ENCODE measurements at regions not wholly inside any gene's neighbourhood (a gene's known extent, or its start where the extent isn't known, plus 50 kb on each side); places are given as distances from the start of the nearest gene placed in this dataset.

DNA sequence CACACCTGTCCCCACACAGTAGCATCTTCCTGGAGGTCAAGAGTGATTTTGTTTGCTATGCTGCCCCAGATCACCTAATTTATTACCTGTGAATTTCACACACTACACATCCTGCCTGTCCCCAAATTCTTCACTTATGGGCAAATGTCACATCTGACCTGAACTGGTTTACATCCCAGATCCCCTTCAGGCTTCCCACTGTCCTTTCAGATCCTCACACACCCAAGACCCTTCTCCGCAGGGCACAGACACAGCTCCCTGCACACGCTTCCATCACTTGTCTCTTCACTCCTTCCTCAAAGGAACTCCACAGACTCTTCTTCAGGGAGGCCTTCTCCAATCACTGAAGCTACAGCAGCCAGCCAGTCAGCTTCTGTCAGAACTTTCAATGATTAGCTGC, 118.7 kb upstream of the IGLL5 start:
- CTCF ChIA-PET: interaction anchor here (1.3 to 6.9 kb wide), 9 partner anchors 8 to 115 kb away, joined by 4 to 107 read pairs (median 14); no protein-coding TSS in a partner anchor
- no peak overlapping the region for H3K4me3 ChIP-seq (ENCODE audit: low read length)

DNA sequence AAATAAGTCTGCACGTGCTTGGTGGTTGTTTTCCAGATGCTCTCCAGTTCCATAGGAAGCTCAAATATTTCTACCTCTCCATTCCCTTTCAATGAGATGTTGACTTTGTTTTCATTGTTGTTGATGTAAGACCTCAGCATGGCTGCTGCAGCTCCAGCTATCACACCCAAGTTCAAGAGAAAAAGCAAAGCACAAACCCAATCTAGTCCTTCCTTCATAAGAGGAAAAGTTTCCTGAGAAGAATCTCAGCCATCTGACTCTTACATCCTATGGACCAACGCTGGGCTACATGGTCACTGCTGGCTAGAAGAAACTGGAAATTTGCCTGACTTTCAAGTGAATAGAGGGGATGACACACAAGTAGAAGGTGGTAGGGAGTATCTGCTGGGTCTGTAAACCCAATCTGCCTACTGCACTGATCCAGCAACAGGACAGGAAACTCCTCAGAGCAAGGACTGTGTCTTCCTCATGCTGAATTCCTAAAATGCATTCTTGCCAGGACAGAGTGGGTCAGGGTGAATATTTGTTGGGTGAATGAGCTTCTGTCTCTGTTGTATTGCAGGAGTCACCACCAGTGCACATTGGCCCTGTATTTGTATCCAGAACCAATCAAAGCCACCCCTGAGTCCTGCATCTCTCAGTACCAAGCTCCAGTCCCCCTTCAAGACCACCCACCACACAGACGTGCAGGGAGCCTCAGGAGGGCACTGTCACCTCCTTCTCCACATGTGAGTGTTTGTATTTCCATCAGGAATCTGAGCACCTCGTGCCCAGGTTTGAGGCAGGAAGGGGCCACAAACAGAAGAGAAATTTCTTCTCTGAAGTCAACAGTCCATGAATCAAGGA, 118.0 kb upstream of the IGLL5 start:
- peak overlapping the region; percentile 31 to 91 (median 81) for H3K27ac Mint-ChIP-seq
- peaks cover 70 to 95% (median 80%) of the 10 kb centered on the region in 3 donors for H3K4me1 Mint-ChIP-seq
- H3K9me3 Mint-ChIP-seq: no peaks in the 10 kb centered on the region
- H3K27me3 ChIP-seq (ENCODE audit: insufficient read depth, low read length, poor library complexity, severe bottlenecking): no peaks in the 10 kb centered on the region
- POLR2A ChIA-PET: interaction anchor here (0.8 to 1.1 kb wide), 2 partner anchors 16 to 115 kb away, joined by 3 to 5 read pairs; no protein-coding TSS in a partner anchor
- no peaks in the 10 kb centered on the region for H3K9me3 ChIP-seq (ENCODE audit: low read length)
- no peaks in the 10 kb centered on the region for H3K27me3 Mint-ChIP-seq
- H3K4me3 ChIP-seq (ENCODE audit: low read length): no peak overlapping the region
- CTCF ChIA-PET: interaction anchor here (1.0 to 6.9 kb wide), 23 partner anchors 8 to 174 kb away, joined by 3 to 107 read pairs (median 5); no protein-coding TSS in a partner anchor
- H3K36me3 ChIP-seq (ENCODE audit: insufficient read depth, low read length): no peaks in the 10 kb centered on the region
- no peak overlapping the region for H3K27ac ChIP-seq (ENCODE audit: low read depth, low read length)
- H3K4me1 ChIP-seq (ENCODE audit: insufficient read depth, low read length): peaks cover 4% of the 10 kb centered on the region
- peaks cover 4 to 32% (median 20%) of the 10 kb centered on the region in 3 donors for H3K36me3 Mint-ChIP-seq
- no peak for DNase-seq
- H3K4me3 Mint-ChIP-seq: peak overlapping the region in 1 of 7 donors; percentile 39

More for the DNA sequence above, 118.7 kb upstream of the IGLL5 start:
- Mint-ChIP-seq H3K4me3 (peak overlapping the region in 3 of 7 donors; percentile 11 to 29 (median 28)), H3K27me3 (no peaks in the 10 kb centered on the region), H3K36me3 (peaks cover 4 to 38% (median 26%) of the 10 kb centered on the region in 3 donors), H3K9me3 (no peaks in the 10 kb centered on the region), H3K27ac (peak overlapping the region; percentile 19 to 92 (median 74)), H3K4me1 (peaks cover 69 to 95% (median 79%) of the 10 kb centered on the region in 3 donors)
- H3K36me3 ChIP-seq (ENCODE audit: insufficient read depth, low read length): no peaks in the 10 kb centered on the region
- peaks cover 4% of the 10 kb centered on the region for H3K4me1 ChIP-seq (ENCODE audit: insufficient read depth, low read length)
- POLR2A ChIA-PET: no interaction called here
- H3K27me3 ChIP-seq (ENCODE audit: insufficient read depth, low read length, poor library complexity, severe bottlenecking): no peaks in the 10 kb centered on the region
- no peak for DNase-seq
- H3K27ac ChIP-seq (ENCODE audit: low read depth, low read length): no peak overlapping the region
- no peaks in the 10 kb centered on the region for H3K9me3 ChIP-seq (ENCODE audit: low read length)

DNA sequence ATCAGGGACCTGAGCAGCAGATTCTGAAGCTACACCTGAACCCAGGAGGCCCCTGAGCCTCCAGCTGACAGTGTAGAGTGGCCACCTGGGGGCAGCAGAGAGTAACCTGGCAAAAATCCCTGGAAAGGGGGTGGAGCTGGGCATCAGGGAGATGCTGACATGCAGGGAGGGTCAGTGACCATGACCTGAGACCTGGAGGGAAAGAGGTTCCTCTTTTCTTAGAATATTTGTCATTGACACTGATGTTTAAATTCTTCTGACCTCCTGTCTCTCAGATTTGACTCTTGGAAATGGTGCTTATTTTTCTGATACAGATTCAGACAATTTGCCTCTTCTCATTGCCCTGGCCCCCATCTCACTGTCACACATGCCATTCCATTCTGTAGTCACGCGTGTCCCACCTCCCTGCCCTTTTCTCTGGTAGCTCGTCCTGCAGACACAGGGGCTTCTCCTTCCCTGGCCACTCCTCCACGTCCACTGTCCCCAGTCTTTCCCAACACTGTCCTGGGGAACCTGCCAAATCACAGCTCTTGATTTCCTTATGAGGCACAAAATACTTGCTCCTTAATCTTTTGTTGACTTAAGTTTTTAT, 117.2 kb upstream of the IGLL5 start:
- Mint-ChIP-seq H3K4me1 (peaks cover 72 to 97% (median 84%) of the 10 kb centered on the region in 3 donors), H3K27me3 (no peaks in the 10 kb centered on the region), H3K36me3 (peaks cover 4 to 28% (median 20%) of the 10 kb centered on the region in 3 donors), H3K4me3 (peak overlapping the region in 2 of 7 donors; percentile 0 to 15), H3K9me3 (no peaks in the 10 kb centered on the region), H3K27ac (peak overlapping the region; percentile 76 to 91 (median 84))
- Histone ChIP-seq H3K4me3 (ENCODE audit: low read length) (no peak overlapping the region), H3K9me3 (ENCODE audit: low read length) (no peaks in the 10 kb centered on the region), H3K27me3 (ENCODE audit: insufficient read depth, low read length, poor library complexity, severe bottlenecking) (no peaks in the 10 kb centered on the region), H3K36me3 (ENCODE audit: insufficient read depth, low read length) (no peaks in the 10 kb centered on the region), H3K4me1 (ENCODE audit: insufficient read depth, low read length) (peaks cover 4% of the 10 kb centered on the region), H3K27ac (ENCODE audit: low read depth, low read length) (no peak overlapping the region)
- ChIA-PET POLR2A (interaction anchor here (0.8 to 1.1 kb wide), 2 partner anchors 17 to 114 kb away, joined by 3 to 5 read pairs; no protein-coding TSS in a partner anchor), CTCF (interaction anchor here (1.0 to 6.9 kb wide), 22 partner anchors 9 to 174 kb away, joined by 3 to 107 read pairs (median 5); no protein-coding TSS in a partner anchor)
- DNase-seq: peak; percentile 25 to 62 (median 31)

DNA sequence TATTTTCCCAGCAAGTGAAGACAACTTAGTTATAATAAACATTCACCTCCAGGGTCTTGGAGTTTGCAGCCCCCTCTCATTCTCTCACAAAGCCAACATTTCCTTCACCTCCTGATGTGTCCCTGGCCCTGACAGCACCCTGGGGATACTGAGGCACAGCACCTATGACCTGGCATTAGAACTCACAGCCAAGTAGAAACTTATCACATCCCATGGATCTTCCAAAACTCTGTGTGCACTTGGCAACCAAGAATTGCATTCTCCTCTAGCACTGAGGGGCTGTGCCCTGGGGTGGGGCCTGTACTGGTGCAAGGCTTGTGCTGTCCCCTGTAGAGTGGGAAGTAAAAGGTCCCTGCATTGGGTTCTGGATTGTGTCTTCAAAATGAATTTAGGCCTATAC, 116.7 kb upstream of the IGLL5 start:
- Histone ChIP-seq H3K4me3 (ENCODE audit: low read length) (no peak overlapping the region), H3K9me3 (ENCODE audit: low read length) (no peaks in the 10 kb centered on the region), H3K27ac (ENCODE audit: low read depth, low read length) (no peak overlapping the region), H3K27me3 (ENCODE audit: insufficient read depth, low read length, poor library complexity, severe bottlenecking) (no peaks in the 10 kb centered on the region), H3K4me1 (ENCODE audit: insufficient read depth, low read length) (peaks cover 4% of the 10 kb centered on the region), H3K36me3 (ENCODE audit: insufficient read depth, low read length) (no peaks in the 10 kb centered on the region)
- CTCF ChIA-PET: interaction anchor here (1.0 to 6.9 kb wide), 18 partner anchors 9 to 113 kb away, joined by 3 to 107 read pairs (median 6); no protein-coding TSS in a partner anchor
- POLR2A ChIA-PET: interaction anchor here (0.8 to 1.1 kb wide), 2 partner anchors 18 to 113 kb away, joined by 3 to 5 read pairs; no protein-coding TSS in a partner anchor
- Mint-ChIP-seq H3K27ac (peak overlapping the region; percentile 76 to 96 (median 84)), H3K4me1 (peaks cover 76 to 99% (median 87%) of the 10 kb centered on the region in 3 donors), H3K9me3 (no peaks in the 10 kb centered on the region), H3K4me3 (peak overlapping the region in 2 of 7 donors; percentile 0 to 23), H3K27me3 (no peaks in the 10 kb centered on the region), H3K36me3 (peaks cover 4 to 28% (median 20%) of the 10 kb centered on the region in 3 donors)
- DNase-seq: no peak

DNA sequence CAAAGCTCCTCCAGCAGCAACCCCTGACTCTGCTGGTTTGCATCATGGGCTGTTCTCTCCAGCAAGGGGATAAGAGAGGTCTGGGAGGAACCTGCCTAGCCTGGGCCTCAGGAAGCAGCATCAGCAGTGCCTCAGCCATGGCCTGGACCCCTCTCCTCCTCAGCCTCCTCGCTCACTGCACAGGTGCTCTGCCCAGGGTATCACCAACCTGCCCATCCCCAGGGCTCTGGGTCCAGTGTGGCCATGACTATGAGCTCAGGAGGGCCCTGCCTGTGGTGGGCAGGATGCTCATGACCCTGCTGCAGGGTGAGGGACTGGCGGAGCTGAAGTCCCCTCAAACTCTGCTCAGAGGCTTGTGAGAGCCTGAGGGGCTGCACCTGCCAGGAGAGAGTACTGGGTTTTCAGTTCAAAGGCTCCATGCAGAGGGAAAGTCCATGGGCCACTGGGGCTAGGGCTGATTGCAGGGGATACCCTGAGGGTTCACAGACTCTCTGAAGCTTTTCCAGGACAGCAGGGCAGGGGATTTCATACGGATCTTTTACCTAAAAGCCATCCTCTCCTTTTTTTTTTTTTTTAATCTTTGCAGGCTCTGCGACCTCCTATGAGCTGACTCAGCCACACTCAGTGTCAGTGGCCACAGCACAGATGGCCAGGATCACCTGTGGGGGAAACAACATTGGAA, 115.8 kb upstream of the IGLL5 start:
- Mint-ChIP-seq H3K27me3 (no peaks in the 10 kb centered on the region), H3K36me3 (peaks cover 2 to 26% (median 16%) of the 10 kb centered on the region in 3 donors), H3K4me3 (no peak overlapping the region), H3K27ac (peak overlapping the region in 7 of 8 donors; percentile 50 to 97 (median 80)), H3K4me1 (peaks cover 72 to 95% (median 78%) of the 10 kb centered on the region in 3 donors), H3K9me3 (no peaks in the 10 kb centered on the region)
- ChIA-PET CTCF (interaction anchor here (1.0 to 6.9 kb wide), 6 partner anchors 16 to 112 kb away, joined by 3 to 107 read pairs (median 13); no protein-coding TSS in a partner anchor), POLR2A (interaction anchor here (0.5 to 0.6 kb wide), 2 partner anchors 13 to 423 kb away, joined by 3 to 5 read pairs; no protein-coding TSS in a partner anchor)
- H3K36me3 ChIP-seq (ENCODE audit: insufficient read depth, low read length): no peaks in the 10 kb centered on the region
- H3K27ac ChIP-seq (ENCODE audit: low read depth, low read length): no peak overlapping the region
- peaks cover 4% of the 10 kb centered on the region for H3K4me1 ChIP-seq (ENCODE audit: insufficient read depth, low read length)
- H3K27me3 ChIP-seq (ENCODE audit: insufficient read depth, low read length, poor library complexity, severe bottlenecking): no peaks in the 10 kb centered on the region
- H3K4me3 ChIP-seq (ENCODE audit: low read length): no peak overlapping the region
- DNase-seq: no peak
- H3K9me3 ChIP-seq (ENCODE audit: low read length): no peaks in the 10 kb centered on the region

DNA sequence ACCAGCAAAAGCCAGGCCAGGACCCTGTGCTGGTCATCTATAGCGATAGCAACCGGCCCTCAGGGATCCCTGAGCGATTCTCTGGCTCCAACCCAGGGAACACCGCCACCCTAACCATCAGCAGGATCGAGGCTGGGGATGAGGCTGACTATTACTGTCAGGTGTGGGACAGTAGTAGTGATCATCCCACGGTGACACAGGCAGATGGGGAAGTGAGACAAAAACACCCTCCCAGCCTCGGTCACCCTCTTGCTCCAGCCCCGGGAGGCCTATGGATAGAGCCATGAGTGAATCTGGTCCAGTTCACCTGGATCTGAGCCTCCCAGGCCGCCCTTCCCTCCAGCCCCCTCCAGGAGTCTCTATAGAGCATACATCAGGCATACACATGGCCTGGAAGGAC, 115.2 kb upstream of the IGLL5 start:
- H3K36me3 Mint-ChIP-seq: peaks cover 2 to 26% (median 16%) of the 10 kb centered on the region in 3 donors
- no peak overlapping the region for H3K4me3 ChIP-seq (ENCODE audit: low read length)
- no peaks in the 10 kb centered on the region for H3K9me3 Mint-ChIP-seq
- POLR2A ChIA-PET: interaction anchor here (0.6 kb wide), 1 partner anchor 12 kb away, joined by 3 read pairs; no protein-coding TSS in a partner anchor
- H3K27me3 Mint-ChIP-seq: no peaks in the 10 kb centered on the region
- H3K27ac ChIP-seq (ENCODE audit: low read depth, low read length): no peak overlapping the region
- DNase-seq: no peak
- no peak overlapping the region for H3K4me3 Mint-ChIP-seq
- H3K27me3 ChIP-seq (ENCODE audit: insufficient read depth, low read length, poor library complexity, severe bottlenecking): no peaks in the 10 kb centered on the region
- CTCF ChIA-PET: interaction anchor here (1.0 to 6.9 kb wide), 5 partner anchors 16 to 112 kb away, joined by 3 to 107 read pairs (median 22); no protein-coding TSS in a partner anchor
- no peaks in the 10 kb centered on the region for H3K9me3 ChIP-seq (ENCODE audit: low read length)
- H3K27ac Mint-ChIP-seq: peak overlapping the region; percentile 50 to 97 (median 82)
- no peaks in the 10 kb centered on the region for H3K36me3 ChIP-seq (ENCODE audit: insufficient read depth, low read length)
- peaks cover 72 to 90% (median 75%) of the 10 kb centered on the region in 3 donors for H3K4me1 Mint-ChIP-seq
- H3K4me1 ChIP-seq (ENCODE audit: insufficient read depth, low read length): peaks cover 4% of the 10 kb centered on the region

DNA sequence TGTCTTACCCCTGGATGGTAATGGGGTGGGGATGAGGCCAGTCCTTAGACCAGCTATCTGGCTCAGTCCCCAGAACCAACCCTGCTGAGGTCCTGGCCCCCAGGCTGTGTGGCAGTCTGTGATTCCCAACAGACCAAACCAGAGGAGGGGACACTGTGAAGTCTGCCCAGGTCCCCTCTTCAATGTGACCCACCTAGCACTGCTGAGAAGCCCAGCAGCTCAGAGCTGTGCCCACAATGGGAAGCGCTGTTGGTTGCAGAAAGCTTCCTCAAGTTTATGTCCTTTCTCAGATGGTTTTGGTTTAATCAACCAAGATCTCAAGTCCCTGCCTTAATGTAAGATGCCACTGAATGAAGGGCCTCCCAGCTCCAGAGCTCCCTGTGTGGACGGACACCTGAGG, 114.7 kb upstream of the IGLL5 start:
- Mint-ChIP-seq H3K27ac (peak overlapping the region; percentile 62 to 97 (median 82)), H3K4me1 (peaks cover 70 to 85% (median 71%) of the 10 kb centered on the region in 3 donors), H3K36me3 (peaks cover 2 to 26% (median 16%) of the 10 kb centered on the region in 3 donors), H3K27me3 (no peaks in the 10 kb centered on the region), H3K4me3 (peak overlapping the region in 2 of 7 donors; percentile 14 to 24), H3K9me3 (no peaks in the 10 kb centered on the region)
- Histone ChIP-seq H3K36me3 (ENCODE audit: insufficient read depth, low read length) (no peaks in the 10 kb centered on the region), H3K27ac (ENCODE audit: low read depth, low read length) (no peak overlapping the region), H3K27me3 (ENCODE audit: insufficient read depth, low read length, poor library complexity, severe bottlenecking) (no peaks in the 10 kb centered on the region), H3K4me1 (ENCODE audit: insufficient read depth, low read length) (peaks cover 4% of the 10 kb centered on the region), H3K4me3 (ENCODE audit: low read length) (no peak overlapping the region), H3K9me3 (ENCODE audit: low read length) (no peaks in the 10 kb centered on the region)
- no peak for DNase-seq
- CTCF ChIA-PET: interaction anchor here (1.0 to 6.9 kb wide), 5 partner anchors 11 to 35 kb away, joined by 3 to 107 read pairs (median 3); no protein-coding TSS in a partner anchor
- POLR2A ChIA-PET: no interaction called here
